GM19468 (cell line): ENCODE measurements at regions not wholly inside any gene's neighbourhood (a gene's known extent, or its start where the extent isn't known, plus 50 kb on each side); places are given as distances from the start of the nearest gene placed in this dataset.
"Not testable (repeated sequence)": the region's sequence is repeated elsewhere in the genome, so short reads cannot be mapped to it uniquely, and the experiment has no call there.

Experiments
- ATAC-seq: cut with Tn5 transposase; IDR thresholded peaks from one replicate; pipeline ENCODE4 v1.9.1; 2021; ENCODE audit warnings: mild to moderate bottlenecking, moderate library complexity, moderate number of reproducible peaks; ENCODE audit not compliant: unreplicated experiment; ENCODE audit errors: extremely low read depth

DNA sequence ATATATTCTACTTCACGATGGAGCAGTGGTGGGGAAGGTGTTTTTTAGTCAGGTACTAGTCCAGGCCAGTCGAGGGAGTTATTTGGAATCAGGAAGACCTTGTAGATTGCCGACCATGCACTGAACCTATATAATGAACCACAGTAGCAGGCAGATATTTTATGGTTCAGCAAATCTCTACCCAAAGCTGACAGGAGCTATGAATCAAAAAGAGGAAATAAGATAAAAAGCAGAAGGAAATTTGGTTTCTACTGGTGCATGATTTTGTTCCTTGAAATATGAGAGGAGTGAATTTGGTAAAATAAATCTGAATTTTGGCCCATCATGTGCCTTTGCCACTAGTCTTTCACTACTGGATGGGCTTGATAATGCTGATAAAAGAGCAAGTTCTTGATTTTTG lies 924.3 kb upstream of the DIAPH2 start:
- no peak for ATAC-seq

DNA sequence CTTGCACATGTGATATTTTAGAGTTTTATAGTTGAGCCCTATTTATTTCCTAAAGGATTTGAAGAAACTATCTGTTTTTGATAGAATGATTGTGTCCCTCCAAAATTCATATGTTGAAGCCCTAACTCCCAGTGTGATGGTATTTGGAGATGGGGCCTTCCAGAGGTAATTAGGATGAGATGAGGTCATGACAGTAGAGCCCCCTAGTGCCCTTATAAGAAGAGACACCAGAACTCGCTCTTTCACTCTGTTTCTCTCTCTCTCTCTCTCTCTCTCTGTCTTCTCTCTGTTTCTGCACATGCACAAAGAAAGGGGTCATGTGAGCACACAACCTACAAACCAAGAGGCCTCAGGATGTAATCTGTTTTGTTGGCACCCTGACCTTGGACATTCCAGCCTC lies 921.9 kb upstream of the DIAPH2 start:
- ATAC-seq, result no peak

DNA sequence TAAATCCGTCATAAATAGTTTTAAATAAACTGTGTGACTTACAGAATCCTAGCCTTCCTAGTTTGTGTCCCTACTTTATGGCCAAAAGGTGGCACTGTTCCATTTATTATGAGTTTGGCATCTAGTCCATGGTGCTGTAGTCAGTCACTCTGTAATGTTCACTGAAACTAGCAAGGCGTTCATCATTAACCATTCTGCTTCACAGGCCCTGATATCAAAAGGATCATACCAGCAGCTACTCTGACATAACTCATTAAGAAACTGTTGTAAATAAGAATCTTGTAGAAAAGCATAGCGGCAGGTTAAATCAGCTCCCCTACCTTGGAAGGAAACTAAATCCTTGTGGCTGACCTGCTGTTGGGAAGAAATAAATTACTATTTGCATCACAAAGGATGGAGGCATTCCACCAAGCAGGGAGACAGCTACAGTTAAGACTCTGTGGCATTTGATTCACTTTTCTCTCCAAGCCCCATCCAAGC lies 919.6 kb upstream of the DIAPH2 start:
- ATAC-seq, result peak; percentile 29

DNA sequence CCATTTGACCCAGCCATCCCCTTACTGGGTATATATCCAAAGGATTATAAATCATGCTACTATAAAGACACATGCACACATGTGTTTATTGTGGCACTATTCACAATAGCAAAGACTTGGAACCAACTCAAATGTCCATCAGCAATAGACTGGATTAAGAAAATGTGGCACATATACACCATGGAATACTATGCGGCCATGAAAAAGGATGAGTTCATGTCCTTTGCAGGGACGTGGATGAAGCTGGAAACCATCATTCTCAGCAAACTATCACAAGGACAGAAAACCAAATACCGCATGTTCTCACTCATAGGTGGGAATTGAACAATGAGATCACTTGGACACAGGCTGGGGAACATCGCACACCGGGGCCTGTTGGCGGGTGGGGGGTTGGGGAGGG lies 913.4 kb upstream of the DIAPH2 start:
- ATAC-seq, result not testable (repeated sequence)

DNA sequence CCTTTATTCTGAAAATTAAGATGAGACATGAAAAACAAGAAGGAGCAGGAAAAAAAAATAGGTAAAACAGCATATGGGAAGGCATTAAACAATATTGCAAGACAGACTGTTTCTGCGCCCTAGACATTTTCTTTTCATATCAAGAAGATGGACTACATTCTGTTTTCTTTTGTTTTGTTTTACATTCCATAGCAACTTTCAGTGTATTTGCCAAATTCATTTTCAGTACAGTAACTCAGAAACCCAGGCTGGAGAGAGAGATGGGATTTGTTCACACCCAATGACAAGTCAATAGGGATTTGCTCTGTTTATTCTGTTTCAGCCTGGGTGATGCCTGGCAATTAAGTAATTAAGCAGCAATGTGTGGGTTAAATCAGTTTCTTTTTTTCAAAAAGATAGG lies 892.8 kb upstream of the DIAPH2 start:
- no peak for ATAC-seq

DNA sequence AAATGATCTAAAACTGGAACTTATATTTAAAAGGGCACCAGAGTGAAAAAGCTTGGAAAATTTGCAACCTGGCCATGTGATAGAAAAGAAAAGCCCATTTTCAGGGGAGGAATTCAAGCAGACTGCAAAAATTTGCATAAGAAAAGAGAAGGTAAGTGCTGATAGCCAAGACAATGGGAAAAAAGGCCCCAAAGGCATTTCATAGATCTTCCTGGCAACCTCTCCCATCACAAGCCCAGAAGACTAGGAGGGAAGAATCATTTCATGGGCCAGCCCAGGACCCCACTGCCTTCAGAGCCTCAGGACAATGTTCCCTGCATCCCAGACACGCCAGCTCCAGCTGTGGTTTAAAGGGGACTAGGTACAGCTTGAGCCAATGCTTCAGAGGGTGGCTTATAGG lies 887.3 kb upstream of the DIAPH2 start:
- no peak for ATAC-seq

DNA sequence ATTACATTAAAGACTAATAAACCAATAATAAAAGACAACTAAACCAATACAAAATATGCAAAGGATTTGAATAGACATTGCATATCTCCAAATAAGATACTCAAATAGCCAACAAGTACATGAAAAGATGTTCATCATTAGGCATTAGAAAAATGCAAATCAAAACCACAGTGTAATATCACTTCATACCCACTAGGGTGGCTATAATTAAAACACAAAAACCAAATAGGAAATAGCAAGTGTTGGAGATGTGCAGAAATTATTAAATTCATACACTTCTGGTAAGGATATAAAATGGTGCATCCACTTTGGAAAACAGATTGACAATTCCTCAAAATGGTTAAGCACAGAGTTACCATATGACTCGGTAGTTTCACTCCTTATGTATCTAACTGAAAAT lies 860.8 kb upstream of the DIAPH2 start:
- no peak for ATAC-seq

DNA sequence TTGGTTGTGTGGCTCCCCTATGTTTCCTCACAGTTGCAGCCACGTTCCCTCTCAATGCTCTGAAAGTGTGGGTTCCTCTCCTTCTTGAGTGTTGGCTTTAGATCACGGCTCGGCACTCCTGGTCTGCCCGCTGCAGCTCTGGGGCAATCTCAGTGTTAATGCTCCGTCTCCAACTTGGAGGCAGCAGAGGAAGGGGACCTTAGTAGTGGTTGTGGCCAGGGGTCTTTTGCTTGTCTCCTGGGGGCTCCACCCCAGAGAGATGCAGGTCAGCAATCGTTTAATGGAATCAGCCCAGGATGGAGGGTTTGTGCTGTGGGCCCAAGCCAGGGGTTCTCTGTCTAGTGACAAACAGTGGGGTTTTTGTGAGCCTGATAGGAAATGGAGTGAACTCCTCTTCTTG lies 849.4 kb upstream of the DIAPH2 start:
- ATAC-seq, result no peak

DNA sequence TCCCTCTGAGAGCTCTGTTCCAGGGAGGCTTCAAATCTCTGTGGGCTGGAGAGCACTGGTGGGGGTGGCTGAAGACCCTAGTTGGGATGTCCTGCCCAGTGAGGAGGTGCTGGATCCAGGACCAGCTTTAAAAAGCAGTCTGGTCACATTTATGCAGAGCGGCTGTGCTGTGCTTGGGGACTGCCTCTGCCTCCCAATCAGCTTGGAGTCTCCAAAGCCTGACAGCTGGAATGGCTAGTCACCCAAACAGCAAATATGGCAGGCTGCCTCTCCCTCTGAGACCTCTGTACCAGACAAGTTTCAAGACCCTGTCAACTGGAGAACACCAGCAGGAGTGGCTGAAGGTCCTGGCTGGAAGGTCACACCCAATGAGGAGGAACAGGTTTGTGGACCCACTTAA lies 848.1 kb upstream of the DIAPH2 start:
- ATAC-seq, result no peak

DNA sequence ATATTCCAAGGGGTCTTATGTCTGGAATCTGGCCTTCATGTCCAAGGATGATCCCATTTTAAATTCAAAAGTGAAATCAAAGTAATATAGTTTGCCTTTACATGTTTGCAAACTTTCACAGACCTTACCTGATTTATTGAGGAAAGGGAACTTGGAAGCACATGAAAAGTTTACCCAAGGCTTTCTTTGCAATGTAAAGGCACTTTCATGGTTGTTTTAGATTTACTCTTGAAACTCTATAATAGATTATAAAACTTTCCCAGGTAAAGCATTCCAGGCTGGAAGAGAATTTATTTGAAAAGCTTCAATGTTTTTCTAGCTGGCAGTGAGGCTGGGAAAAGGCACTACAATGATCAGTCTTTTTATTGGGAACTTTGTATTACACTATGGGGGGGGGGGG lies 842.8 kb upstream of the DIAPH2 start:
- no peak for ATAC-seq

DNA sequence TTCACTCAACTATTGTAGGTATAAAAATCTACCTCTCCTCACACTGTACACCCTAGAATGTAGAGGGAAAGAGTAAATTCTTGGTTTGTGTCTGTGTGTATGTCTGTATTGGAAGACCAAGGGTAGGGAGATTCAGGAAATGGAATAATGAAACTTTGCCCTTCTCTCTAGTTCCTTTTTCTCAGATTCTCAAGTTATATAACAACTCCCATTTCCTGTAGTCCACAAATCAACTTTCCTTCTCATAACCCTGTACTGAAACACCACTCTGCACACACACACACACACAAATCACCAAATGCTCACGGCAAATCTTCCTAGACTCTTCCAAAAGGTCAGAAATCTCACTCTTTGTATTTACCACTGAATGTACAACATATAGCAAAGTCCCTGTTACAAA lies 824.5 kb upstream of the DIAPH2 start:
- ATAC-seq, result no peak

DNA sequence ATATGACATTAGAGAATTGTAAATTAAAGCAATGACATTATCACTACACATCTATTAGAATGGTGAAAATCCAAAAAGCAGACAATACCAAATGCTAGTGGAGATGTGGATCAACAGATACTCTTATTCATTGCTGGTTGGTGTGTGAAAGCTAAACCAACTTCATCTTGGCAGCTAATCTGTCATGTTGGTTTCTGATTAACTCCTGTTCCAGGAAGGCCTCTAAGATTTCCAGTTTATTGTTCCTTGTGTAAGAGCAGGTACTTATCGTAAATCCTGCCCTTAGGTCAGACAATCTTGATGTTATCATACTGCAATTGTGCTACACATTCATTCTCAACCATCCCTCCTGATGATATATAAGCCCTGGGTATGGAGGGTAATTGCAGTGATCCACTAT lies 809.0 kb upstream of the DIAPH2 start:
- ATAC-seq, result no peak

DNA sequence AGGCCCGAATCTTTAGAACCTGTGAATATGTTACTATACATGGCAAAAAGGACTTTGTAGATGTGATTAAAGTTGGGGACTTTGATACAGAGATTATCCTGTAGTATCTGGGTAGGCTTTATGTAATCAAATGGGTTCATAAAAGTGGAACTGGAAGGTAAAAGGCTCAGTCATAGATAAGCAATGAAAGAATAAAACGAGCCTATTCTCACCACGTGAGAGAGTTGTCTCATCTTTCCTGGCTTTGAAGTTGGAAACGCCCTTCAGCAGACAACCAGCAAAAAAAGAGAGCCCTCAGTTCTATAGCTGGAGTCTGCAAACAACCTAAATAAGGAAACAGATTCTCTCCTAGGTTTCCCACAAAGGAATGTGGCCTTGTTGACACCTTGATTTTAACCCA lies 805.8 kb upstream of the DIAPH2 start:
- no peak for ATAC-seq

DNA sequence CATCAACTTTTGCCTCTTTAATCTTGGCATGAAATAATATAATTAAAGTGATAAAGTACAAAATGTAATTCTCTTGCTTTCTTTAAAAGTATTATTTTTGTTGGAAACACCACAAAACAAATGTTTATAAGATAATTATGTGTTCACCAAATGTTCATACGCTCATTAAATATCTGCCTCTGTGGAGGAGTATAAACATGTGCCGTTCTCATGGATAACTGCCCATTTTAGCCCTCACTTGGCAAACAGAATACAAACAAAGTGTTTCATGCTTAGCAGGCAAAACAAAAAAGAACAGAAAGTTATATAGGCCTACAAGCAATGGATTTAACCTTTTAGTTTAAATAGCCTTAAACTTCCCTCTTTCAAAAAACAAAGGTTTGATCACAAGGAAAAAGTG lies 800.5 kb upstream of the DIAPH2 start:
- no peak for ATAC-seq

DNA sequence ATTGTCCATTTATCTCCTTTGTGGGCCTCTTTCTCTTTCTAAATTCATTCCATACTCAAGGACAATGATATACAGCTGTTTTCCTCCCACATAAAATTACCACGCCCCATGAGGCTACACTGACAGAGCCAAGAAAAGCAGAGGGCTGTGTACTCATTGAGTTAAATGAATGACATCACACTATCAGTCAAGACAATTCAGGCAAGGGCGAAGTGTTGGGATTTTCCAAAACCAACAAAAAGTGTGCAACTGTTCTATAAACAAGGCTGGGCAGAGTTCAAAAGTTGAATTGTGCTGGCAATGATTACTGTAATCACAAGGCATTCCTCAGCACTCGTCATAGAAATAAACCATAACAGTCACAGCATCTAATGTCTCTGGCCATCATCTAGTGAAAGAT lies 799.6 kb upstream of the DIAPH2 start:
- ATAC-seq, result no peak

DNA sequence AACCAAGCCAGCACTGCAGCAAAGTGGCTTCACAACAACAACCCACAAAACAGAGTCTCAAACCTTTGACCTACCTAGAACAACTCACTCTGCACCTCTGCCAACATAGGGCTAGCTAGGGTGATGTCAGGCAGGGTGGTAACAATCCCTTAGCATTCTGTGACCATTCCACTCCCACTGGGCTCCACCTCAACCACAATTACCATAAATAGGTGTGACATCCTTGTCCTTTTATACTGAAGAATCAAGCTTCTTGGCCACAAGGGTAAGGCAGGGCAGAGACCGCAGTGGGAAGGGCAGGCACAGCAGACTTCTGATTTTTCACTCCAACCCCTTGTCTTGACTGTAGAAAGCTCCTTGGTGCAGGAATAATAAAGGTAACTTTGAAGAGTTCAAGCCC lies 795.4 kb upstream of the DIAPH2 start:
- no peak for ATAC-seq

DNA sequence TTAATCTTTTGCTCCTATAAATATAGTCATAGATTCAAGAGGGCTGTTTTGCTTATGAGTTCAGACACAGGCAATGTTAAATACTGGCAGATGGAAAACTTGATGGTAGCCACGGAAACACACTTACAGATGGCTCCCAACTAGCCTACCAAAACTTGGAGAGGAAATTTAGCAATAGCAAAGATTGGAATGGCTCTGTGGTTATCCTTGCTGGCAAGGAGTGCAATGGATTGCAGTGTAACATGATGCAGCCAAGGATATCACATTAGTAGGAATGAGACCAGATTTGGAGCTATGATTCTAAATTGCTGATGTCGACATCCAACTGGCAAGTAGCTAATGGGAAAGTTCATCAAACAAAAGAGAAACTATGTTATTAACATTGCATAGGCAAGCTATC lies 791.0 kb upstream of the DIAPH2 start:
- ATAC-seq, result no peak

DNA sequence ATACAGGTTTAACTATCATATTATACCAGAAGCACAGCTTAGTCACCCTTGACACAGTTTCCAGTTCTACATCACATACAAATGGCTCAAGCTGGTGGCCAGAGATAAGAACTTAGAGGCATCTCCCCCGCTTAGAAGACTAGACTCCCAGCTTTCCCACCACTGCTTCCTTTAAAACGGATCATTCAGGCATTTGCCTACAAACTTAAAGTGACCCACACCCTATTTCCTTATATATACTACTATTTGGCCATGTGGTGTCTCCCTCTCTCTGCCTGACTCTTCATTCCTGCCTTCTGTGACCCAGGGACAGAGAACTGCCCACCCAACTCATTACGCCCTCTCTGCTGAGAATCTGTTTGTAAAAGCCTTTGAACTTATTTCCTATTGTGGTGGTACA lies 781.2 kb upstream of the DIAPH2 start:
- ATAC-seq, result no peak

DNA sequence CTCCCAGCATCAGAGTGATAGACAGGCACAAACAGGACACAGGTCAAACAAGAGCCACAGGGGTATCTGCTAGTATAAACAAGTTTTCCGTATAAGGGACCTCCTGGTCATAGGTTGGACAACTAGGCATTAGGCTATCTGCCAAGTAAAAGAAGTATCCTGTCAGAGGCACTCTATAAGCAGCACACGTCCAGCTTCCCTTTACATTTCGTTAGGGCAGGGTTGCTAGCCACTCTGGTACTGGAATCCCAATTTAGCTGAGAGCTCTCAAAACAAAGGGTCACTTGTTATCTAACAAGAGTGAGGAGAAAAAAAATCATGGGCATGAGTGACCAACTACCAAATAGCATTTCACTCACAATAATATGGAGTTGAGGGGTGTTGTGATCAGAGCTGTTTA lies 780.7 kb upstream of the DIAPH2 start:
- ATAC-seq, result no peak

DNA sequence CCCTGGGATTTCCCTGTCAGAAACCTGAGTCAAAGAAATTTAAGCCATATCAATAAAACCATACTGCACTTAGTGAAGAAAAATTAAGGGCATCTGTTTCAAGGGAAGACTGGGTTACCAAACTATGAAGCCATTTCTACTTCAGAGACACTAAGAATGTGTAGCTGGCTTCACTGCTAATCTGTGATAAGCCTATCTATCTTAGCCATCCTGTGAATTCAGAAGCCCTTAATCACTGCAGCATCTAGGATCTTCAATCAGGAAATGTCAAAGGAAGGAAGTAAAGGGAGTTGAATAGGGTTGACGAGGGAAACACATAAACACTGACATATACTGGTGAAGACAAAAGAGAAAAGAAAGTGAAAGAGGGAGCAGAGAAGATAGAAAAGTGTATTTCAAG lies 777.6 kb upstream of the DIAPH2 start:
- no peak for ATAC-seq

DNA sequence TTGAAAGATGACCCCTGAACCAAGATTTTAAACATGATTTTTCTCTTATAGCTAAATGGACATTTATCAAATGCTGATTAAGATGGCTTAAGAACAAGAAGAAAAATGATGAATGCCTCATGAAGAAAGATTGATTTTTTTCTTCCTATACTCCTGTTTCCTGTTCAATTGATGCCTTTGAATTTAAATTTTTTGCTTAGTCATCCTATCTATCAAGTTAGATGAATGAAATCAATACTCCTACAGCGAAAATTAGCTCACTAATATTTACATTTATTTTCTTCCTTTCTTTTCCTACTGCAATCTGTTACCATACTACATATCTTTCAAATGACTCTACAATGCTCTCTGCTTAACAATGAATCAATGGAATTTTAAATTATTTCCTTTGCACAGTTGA lies 773.6 kb upstream of the DIAPH2 start:
- no peak for ATAC-seq

DNA sequence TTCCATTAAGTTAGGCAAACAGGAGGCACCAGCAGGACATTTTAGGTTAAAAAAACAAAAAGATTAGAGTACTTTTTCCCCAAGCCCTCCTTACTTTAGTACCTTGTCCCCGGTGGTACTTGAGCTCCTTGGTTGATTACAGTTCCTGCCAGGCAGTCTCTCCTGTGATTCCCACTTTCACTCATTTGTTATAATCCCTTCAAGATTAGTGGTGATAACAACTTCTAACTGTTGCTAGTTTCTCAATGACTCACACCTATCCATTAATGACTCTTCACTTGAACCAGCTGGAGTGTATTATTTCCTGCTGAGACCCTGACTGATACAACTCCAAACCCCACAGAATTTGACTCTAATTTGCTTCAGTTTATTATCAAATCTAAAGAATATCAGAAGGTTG lies 765.0 kb upstream of the DIAPH2 start:
- no peak for ATAC-seq

DNA sequence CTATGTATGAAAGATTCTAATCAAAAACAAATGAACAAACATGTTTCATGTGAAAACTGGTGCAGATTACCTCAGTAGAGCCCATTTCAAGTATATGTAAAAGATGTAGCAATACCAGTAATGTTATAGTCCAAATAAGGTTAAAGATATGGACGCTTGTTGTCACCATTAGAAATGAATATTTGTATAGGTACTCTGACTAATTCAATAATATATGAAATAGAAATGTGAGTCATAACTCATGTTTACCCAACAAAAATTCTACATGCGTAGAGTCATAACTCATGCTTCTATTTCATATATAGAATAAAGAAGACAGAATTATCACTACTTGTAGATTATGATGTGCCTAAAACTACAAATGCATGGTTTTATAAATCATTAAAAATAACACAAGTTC lies 739.1 kb upstream of the DIAPH2 start:
- ATAC-seq, result no peak
